Smooth muscle cell (in vitro differentiated cells): ENCODE measurements at regions not wholly inside any gene's neighbourhood (a gene's known extent, or its start where the extent isn't known, plus 50 kb on each side); places are given as distances from the start of the nearest gene placed in this dataset.

Experiments
- DNase-seq: peaks from one replicate; lab custom pipeline; 2025; ENCODE audit not compliant: unreplicated experiment; lab: John Stamatoyannopoulos, UW
- H2AFZ ChIP-seq: fragments of 200-600 bp; sonication (generic); 2 replicates; pipeline ENCODE4 v1.6.0; 2016; ENCODE audit warnings: antibody characterized with exemption, low read depth, mild to moderate bottlenecking
- H3F3A ChIP-seq: fragments of 200-600 bp; sonication (generic); 2 replicates; pipeline ENCODE4 v1.6.0; 2017; ENCODE audit warnings: antibody characterized with exemption, low read depth
- H3K27ac ChIP-seq: fragments of 200-600 bp; sonication (generic); 2 replicates; pipeline ENCODE4 v1.5.1; 2016; ENCODE audit warnings: low read depth, mild to moderate bottlenecking
- H3K27me3 ChIP-seq: fragments of 200-600 bp; sonication (generic); 2 replicates; pipeline ENCODE4 v1.6.1; 2016; ENCODE audit warnings: low read depth, mild to moderate bottlenecking
- H3K36me3 ChIP-seq: fragments of 200-600 bp; sonication (generic); 2 replicates; pipeline ENCODE4 v1.5.1; 2016; ENCODE audit warnings: low read depth
- H3K4me1 ChIP-seq: fragments of 200-600 bp; sonication (generic); 2 replicates; pipeline ENCODE4 v1.5.1; 2016; ENCODE audit warnings: low read depth
- H3K4me2 ChIP-seq: fragments of 200-600 bp; sonication (generic); 2 replicates; pipeline ENCODE4 v1.6.0; 2016; ENCODE audit warnings: mild to moderate bottlenecking
- H3K4me3 ChIP-seq: fragments of 200-600 bp; sonication (generic); 2 replicates; pipeline ENCODE4 v1.5.1; 2016; ENCODE audit warnings: mild to moderate bottlenecking
- H3K79me2 ChIP-seq: fragments of 200-600 bp; sonication (generic); 2 replicates; pipeline ENCODE4 v1.6.0; 2016; ENCODE audit warnings: low read depth, mild to moderate bottlenecking
- H3K9ac ChIP-seq: fragments of 200-600 bp; sonication (generic); 2 replicates; pipeline ENCODE4 v1.6.0; 2016; ENCODE audit warnings: low read depth
- H3K9me3 ChIP-seq: fragments of 200-600 bp; sonication (generic); replicated peaks from 2 replicates; pipeline ENCODE4 v1.5.1; 2016; ENCODE audit warnings: low read depth
- H4K20me1 ChIP-seq: fragments of 200-600 bp; sonication (generic); 2 replicates; pipeline ENCODE4 v1.6.0; 2016; ENCODE audit warnings: low read depth
- WGBS: methylation state at CpG from one replicate; pipeline ENCODE4 v1.1.7; 2016; ENCODE audit warnings: low lambda C conversion rate; 5-methylcytosine and 5-hydroxymethylcytosine counted together
- TF ChIP-seq, protein P1 (sequence below): fragments of 200-600 bp; sonication (generic); IDR thresholded peaks from 2 replicates; pipeline ENCODE4 v1.5.1; 2017; ENCODE audit warnings: borderline replicate concordance, mild to moderate bottlenecking, antibody characterized with exemption; ENCODE audit not compliant: insufficient read depth, poor library complexity, severe bottlenecking

DNA sequence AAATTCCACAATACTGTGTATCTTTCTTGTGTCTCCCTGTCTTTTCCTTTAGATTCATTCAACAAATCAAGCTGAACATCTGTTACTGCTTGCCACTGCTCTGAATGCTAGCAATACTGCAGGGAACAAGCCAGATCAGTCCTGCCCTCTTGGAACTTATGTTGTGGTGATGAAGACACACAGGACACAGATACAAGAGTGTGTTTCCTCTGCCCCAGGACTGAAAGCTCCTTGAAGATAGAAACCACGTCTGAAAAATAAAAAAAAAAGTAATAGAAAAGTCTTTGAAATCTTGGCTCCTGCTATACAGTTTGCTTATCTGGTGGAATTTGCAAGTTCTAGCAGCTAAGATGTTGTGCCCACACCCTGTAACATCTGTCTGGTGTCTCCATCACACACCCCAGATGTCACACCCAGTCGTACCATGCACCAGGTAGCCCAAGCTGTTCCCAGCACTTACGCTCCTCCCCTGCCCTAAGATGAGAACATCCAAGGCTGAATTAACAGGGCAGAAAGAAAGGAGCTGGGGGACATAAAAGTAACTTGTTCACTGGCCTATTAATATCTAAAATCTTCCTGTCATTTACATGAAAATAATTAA is 80.2 kb upstream of the GALNT2 start:
- WGBS, result 78% methylated on average over 3 of the region's 3 CpGs
- TF ChIP-seq, protein P1, sequence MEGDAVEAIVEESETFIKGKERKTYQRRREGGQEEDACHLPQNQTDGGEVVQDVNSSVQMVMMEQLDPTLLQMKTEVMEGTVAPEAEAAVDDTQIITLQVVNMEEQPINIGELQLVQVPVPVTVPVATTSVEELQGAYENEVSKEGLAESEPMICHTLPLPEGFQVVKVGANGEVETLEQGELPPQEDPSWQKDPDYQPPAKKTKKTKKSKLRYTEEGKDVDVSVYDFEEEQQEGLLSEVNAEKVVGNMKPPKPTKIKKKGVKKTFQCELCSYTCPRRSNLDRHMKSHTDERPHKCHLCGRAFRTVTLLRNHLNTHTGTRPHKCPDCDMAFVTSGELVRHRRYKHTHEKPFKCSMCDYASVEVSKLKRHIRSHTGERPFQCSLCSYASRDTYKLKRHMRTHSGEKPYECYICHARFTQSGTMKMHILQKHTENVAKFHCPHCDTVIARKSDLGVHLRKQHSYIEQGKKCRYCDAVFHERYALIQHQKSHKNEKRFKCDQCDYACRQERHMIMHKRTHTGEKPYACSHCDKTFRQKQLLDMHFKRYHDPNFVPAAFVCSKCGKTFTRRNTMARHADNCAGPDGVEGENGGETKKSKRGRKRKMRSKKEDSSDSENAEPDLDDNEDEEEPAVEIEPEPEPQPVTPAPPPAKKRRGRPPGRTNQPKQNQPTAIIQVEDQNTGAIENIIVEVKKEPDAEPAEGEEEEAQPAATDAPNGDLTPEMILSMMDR, result no peak
- Histone ChIP-seq H3K4me3 (no peak overlapping the region), H3K4me1 (no peaks in the 10 kb centered on the region), H3K27ac (no peak overlapping the region), H4K20me1 (no peaks in the 10 kb centered on the region), H3K36me3 (no peaks in the 10 kb centered on the region), H3K27me3 (no peaks in the 10 kb centered on the region), H3K79me2 (no peaks in the 10 kb centered on the region), H3K9ac (no peak overlapping the region), H3K4me2 (no peak overlapping the region), H3F3A (no peaks in the 10 kb centered on the region), H3K9me3 (no peaks in the 10 kb centered on the region), H2AFZ (no peak overlapping the region)
- DNase-seq, result no peak

DNA sequence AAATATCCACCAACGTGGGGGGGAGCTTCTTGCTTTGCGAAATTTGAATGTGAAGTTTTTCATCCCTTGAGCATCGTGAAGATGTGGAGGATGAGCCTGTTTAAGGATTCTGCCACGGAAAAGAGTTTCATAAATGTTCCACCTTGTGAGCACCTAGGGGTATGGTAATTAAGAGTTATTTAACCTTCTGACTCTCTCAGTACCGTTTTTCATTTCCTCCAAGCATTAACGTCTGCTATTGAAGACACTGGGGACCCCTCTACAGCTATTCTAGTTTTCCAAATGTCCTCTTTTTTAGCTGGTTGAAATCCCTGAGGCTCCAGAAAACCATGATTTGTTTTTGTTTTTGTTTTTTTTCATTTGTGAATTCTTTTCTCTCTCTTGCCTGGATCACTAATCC is 79.1 kb upstream of the GALNT2 start:
- Histone ChIP-seq H3F3A (no peaks in the 10 kb centered on the region), H2AFZ (no peak overlapping the region), H4K20me1 (no peaks in the 10 kb centered on the region), H3K79me2 (no peaks in the 10 kb centered on the region), H3K27me3 (no peaks in the 10 kb centered on the region), H3K9ac (no peak overlapping the region), H3K27ac (no peak overlapping the region), H3K4me1 (no peaks in the 10 kb centered on the region), H3K4me3 (no peak overlapping the region), H3K4me2 (no peak overlapping the region), H3K36me3 (no peaks in the 10 kb centered on the region), H3K9me3 (no peaks in the 10 kb centered on the region)
- TF ChIP-seq, protein P1, result no peak
- WGBS, result 91% methylated on average over 6 of the region's 6 CpGs
- DNase-seq, result no peak

DNA sequence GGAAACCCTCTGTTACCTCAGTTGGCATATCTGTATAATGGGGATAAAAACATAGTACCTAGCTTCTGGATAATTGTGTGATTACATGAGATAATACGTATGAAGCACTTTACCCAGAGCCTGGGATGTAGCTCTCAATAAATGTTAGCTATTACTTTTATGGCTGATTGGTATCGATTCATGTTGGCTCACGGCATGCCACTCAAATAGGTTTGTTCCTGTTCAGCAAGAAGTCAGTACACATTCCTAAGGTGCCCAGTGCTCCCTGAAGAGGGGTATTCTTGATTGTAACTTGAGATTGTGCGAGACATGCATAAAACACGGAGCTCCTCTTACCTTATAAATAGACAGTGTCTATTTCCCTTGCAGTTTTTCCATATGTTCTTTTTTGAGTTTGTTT is 78.5 kb upstream of the GALNT2 start:
- H3K9ac ChIP-seq, result no peak overlapping the region
- H2AFZ ChIP-seq, result no peak overlapping the region
- H4K20me1 ChIP-seq, result no peaks in the 10 kb centered on the region
- H3K36me3 ChIP-seq, result no peaks in the 10 kb centered on the region
- no peaks in the 10 kb centered on the region for H3K79me2 ChIP-seq
- no peak for DNase-seq
- H3K4me1 ChIP-seq, result no peaks in the 10 kb centered on the region
- TF ChIP-seq, protein P1, result no peak
- no peak overlapping the region for H3K4me3 ChIP-seq
- H3K9me3 ChIP-seq, result no peaks in the 10 kb centered on the region
- no peak overlapping the region for H3K4me2 ChIP-seq
- WGBS, result 91% methylated on average over 5 of the region's 5 CpGs
- H3K27me3 ChIP-seq, result no peaks in the 10 kb centered on the region
- no peaks in the 10 kb centered on the region for H3F3A ChIP-seq
- H3K27ac ChIP-seq, result no peak overlapping the region

DNA sequence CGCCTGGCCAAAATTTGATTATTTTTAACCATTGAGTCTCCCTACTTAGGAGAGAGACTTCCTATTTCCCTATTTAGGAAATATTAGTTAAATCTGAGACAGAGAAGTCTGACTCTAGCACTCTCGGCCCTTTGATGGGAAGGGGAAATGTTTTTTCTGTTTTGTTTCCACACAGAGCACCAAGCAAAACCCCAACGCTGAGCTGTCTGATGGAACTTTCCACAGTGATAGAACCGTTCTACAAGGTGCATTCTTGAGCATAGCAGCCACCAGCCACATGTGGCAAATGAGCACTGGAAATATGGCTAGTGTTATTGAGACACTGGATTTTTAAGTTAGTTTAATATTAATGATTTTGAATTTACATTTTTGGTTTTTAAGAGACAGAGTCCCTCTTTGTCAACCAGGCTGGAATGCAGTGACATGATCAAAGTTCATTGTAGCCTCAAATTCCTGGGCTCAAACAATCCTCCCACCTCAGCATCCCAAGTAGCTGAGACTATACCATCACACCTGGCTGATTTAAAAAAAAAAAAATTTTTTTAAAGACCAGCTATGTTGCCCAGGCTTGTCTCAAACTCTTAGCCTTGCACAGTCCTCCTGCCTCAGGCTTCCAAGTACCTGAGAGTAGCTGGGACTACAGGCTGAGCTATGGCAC is 77.3 kb upstream of the GALNT2 start:
- Histone ChIP-seq H3K4me1 (no peaks in the 10 kb centered on the region), H2AFZ (no peak overlapping the region), H3K79me2 (no peaks in the 10 kb centered on the region), H3K27me3 (no peaks in the 10 kb centered on the region), H3K9me3 (no peaks in the 10 kb centered on the region), H4K20me1 (no peaks in the 10 kb centered on the region), H3F3A (no peaks in the 10 kb centered on the region), H3K27ac (no peak overlapping the region), H3K4me2 (no peak overlapping the region), H3K36me3 (no peaks in the 10 kb centered on the region), H3K9ac (no peak overlapping the region), H3K4me3 (no peak overlapping the region)
- TF ChIP-seq, protein P1, result no peak
- WGBS, result 77% methylated on average over 4 of the region's 4 CpGs
- DNase-seq, result no peak
